Nephron progenitor cell (in vitro differentiated cells): ENCODE measurements at regions not wholly inside any gene's neighbourhood (a gene's known extent, or its start where the extent isn't known, plus 50 kb on each side); places are given as distances from the start of the nearest gene placed in this dataset.
"Not testable (repeated sequence)": the region's sequence is repeated elsewhere in the genome, so short reads cannot be mapped to it uniquely, and the experiment has no call there.

Experiments
- DNase-seq: peaks from one replicate; pipeline ENCODE4 v3.0.0; 2021
- H3K27ac Mint-ChIP-seq: 2 replicates; pipeline ENCODE4 v1.8.0; 2021; ENCODE audit warnings: mild to moderate bottlenecking, moderate library complexity, mixed read lengths
- H3K27me3 Mint-ChIP-seq: 2 replicates; pipeline ENCODE4 v1.8.0; 2021; ENCODE audit warnings: mild to moderate bottlenecking, low read depth, mixed read lengths; ENCODE audit not compliant: poor library complexity
- H3K36me3 Mint-ChIP-seq: 2 replicates; pipeline ENCODE4 v1.8.0; 2021; ENCODE audit warnings: low read depth, mixed read lengths
- H3K4me1 Mint-ChIP-seq: 2 replicates; pipeline ENCODE4 v1.8.0; 2021; ENCODE audit warnings: mixed read lengths
- H3K4me3 Mint-ChIP-seq: 2 replicates; pipeline ENCODE4 v1.8.0; 2021; ENCODE audit warnings: mild to moderate bottlenecking, moderate library complexity, mixed read lengths
- H3K9me3 Mint-ChIP-seq: 2 replicates; pipeline ENCODE4 v1.8.0; 2021; ENCODE audit warnings: mild to moderate bottlenecking, moderate library complexity, mixed read lengths
- CTCF ChIP-seq: fragments of 200-600 bp; sonication (generic); IDR thresholded peaks from 2 replicates; pipeline ENCODE4 v1.5.0; 2021; ENCODE audit warnings: antibody characterized with exemption

DNA sequence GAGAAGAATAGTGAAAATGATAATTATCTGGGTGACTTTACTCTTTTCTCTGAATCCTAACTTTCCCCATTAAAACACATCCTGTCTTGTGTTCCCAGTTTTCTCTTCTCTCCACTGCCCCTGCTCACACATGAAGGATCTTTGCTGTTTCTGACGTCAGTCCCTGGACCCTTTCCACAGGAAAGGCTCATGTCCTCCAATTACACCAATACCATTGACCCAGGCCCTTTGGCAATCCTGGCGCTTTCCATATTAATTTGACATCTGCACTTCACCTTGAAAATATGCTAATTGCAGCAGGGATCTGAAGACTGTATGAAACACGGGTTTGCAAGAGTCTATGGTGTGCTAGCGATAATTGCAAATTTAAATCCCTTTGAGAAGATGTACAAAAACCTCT is 170.2 kb upstream of the GOT2 start:
- H3K9me3 Mint-ChIP-seq: no peaks in the 10 kb centered on the region

DNA sequence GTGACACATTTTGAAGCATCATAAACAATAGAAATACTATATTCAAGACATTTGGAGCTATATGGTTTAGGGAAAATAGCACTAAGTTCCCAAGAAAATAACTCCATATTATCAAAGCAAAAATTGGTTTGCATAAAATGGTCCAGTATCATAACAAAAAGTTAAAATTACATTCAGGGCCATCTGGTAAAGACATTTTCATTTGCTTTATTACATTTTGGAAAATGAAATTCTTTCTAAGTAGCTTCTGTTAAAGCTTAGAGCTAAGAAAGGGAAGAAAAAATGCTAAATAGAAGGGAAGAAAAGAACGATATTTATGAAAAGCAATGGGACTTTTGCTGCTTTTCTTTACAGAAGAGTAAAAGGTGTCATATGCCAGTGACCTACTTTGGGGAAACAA is 155.4 kb upstream of the GOT2 start:
- no peak overlapping the region for H3K27ac Mint-ChIP-seq
- no peak for TF ChIP-seq CTCF
- no peaks in the 10 kb centered on the region for H3K9me3 Mint-ChIP-seq
- no peaks in the 10 kb centered on the region for H3K4me1 Mint-ChIP-seq
- H3K4me3 Mint-ChIP-seq: no peak overlapping the region
- DNase-seq: no peak
- H3K27me3 Mint-ChIP-seq: peaks cover 11% of the 10 kb centered on the region
- no peaks in the 10 kb centered on the region for H3K36me3 Mint-ChIP-seq

More for the DNA sequence above, 170.2 kb upstream of the GOT2 start:
- H3K36me3 Mint-ChIP-seq: no peaks in the 10 kb centered on the region
- H3K4me1 Mint-ChIP-seq: no peaks in the 10 kb centered on the region
- no peak overlapping the region for H3K27ac Mint-ChIP-seq
- no peak for DNase-seq
- no peak for TF ChIP-seq CTCF
- peaks cover 5% of the 10 kb centered on the region for H3K27me3 Mint-ChIP-seq
- H3K4me3 Mint-ChIP-seq: no peak overlapping the region

- no peaks in the 10 kb centered on the region for H3K4me1 Mint-ChIP-seq
- H3K4me3 Mint-ChIP-seq: no peak overlapping the region
- no peak for TF ChIP-seq CTCF
- H3K27me3 Mint-ChIP-seq: peaks cover 11% of the 10 kb centered on the region
- no peak overlapping the region for H3K27ac Mint-ChIP-seq
- DNase-seq: no peak
- H3K36me3 Mint-ChIP-seq: no peaks in the 10 kb centered on the region
- peaks cover under 1% of the 10 kb centered on the region for H3K9me3 Mint-ChIP-seq
Measured at GRCh38 chr16:58885528-58886170, 151.5 kb upstream of the GOT2 start.

DNA sequence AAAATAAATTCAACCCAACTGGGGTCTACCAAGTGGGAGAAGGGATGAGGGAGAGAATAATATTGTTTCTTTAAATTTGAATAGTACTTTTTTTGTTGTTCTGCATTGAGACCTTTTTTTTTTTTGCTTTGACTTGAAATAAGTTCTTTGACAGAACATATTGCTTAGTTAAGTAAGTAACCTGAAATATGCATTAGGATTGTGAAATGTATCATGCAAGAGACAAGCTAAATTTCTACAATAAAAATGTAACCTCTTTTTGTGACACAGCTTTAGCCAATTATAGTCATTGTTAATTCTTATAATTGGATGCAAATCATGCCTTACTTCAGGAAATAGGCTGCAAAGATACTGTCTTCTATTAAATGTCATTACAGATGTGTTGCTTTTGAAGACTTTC is 150.0 kb upstream of the GOT2 start:
- Mint-ChIP-seq H3K36me3 (no peaks in the 10 kb centered on the region), H3K4me1 (no peaks in the 10 kb centered on the region), H3K9me3 (peaks cover 14% of the 10 kb centered on the region), H3K27ac (no peak overlapping the region), H3K27me3 (peaks cover 10% of the 10 kb centered on the region), H3K4me3 (no peak overlapping the region)
- no peak for TF ChIP-seq CTCF
- DNase-seq: no peak

DNA sequence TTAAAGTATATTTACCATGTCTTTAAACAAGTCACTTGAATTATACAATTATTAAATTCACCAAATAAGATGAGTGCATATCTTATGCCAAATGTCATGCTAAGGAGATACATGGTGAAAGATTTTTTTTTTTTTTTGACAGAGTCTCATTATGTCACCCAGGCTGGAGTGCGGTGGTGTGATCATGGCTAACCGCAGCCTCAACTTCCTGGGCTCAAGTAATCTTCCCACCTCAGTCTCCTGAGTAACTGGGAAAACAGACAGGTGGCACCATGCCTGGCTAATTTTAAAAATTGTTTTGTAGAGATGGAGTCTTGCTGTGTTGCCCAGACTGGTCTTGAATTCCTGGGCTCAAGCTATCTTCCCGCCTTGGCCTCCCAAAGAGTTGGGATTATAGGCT is 149.0 kb upstream of the GOT2 start:
- no peaks in the 10 kb centered on the region for H3K4me1 Mint-ChIP-seq
- no peak for TF ChIP-seq CTCF
- H3K9me3 Mint-ChIP-seq: peaks cover 24% of the 10 kb centered on the region
- DNase-seq: no peak
- H3K27me3 Mint-ChIP-seq: peaks cover 7% of the 10 kb centered on the region
- H3K27ac Mint-ChIP-seq: no peak overlapping the region
- H3K4me3 Mint-ChIP-seq: no peak overlapping the region
- peaks cover 2% of the 10 kb centered on the region for H3K36me3 Mint-ChIP-seq

DNA sequence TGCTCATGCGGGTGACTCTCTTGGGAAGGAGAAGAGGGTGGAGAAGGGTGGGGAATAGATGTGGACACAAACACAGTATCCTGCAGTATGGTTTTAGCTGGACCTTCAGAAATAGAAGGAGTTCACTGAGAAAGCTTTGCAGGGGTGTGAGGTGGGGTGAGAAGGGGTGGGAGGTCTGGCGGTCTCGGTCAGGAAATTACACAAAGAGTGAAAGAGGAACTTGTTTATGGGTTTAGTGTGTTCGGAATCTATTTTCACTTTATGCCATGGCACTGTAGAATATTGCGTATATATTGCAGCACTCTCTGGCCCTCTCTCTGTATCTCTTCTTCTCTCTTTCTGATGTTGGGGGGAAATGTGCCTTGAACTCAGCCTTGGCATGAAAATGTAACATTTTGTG is 148.2 kb upstream of the GOT2 start:
- Mint-ChIP-seq H3K27me3 (peaks cover 7% of the 10 kb centered on the region), H3K9me3 (peaks cover 31% of the 10 kb centered on the region), H3K4me1 (no peaks in the 10 kb centered on the region), H3K36me3 (peaks cover 7% of the 10 kb centered on the region), H3K27ac (no peak overlapping the region), H3K4me3 (no peak overlapping the region)
- no peak for DNase-seq
- TF ChIP-seq CTCF: no peak

DNA sequence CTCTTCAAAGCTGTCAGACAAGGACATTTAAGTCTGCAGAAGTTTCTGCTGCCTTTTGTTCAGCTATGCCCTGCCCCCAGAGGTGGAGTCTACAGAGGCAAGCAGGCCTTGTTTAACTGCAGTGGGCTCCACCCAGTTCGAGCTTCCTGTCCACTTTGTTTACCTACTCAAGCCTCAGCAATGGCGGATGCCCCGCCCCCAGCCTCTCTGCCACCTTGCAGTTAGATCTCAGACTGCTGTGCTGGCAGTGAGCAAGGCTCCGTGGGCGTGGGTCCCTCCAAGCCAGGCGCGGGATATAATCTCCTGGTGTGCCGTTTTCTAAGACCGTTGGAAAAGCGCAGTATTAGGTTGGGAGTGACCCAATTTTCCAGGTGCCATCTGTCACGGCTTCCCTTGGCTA is 144.5 kb upstream of the GOT2 start:
- H3K27ac Mint-ChIP-seq, DNase-seq, H3K4me1 Mint-ChIP-seq, H3K36me3 Mint-ChIP-seq, H3K27me3 Mint-ChIP-seq, H3K4me3 Mint-ChIP-seq: not testable (repeated sequence)
- H3K9me3 Mint-ChIP-seq: peaks cover 51% of the 10 kb centered on the region
